H1 (cell line): ENCODE measurements at regions not wholly inside any gene's neighbourhood (a gene's known extent, or its start where the extent isn't known, plus 50 kb on each side); places are given as distances from the start of the nearest gene placed in this dataset.

Source experiments
- CTCF ChIA-PET: fragments of 300-600 bp; sonication (Branson Sonifier 250); formaldehyde crosslinking; loops from one replicate; lab custom pipeline; 2021; ENCODE audit not compliant: partially characterized antibody; lab: Charles Lee
- POLR2A ChIA-PET: fragments of 300-600 bp; sonication (Branson Sonifier 250); formaldehyde crosslinking; loops from one replicate; lab custom pipeline; 2021; ENCODE audit warnings: inconsistent platforms; ENCODE audit not compliant: partially characterized antibody; lab: Charles Lee
- DNase-seq, 2 experiments: peaks; one replicate each; pipeline versions ENCODE4 v3.0.0 to v3.0.0-alpha.2; 2010 to 2022; ENCODE audit warnings: low spot score in 2 of 2, low read depth in 1 of 2, mixed read lengths in 1 of 2
- FAIRE-seq: peaks from 2 replicates; lab custom pipeline; 2011; peaks lifted over from hg19 to GRCh38; lab: Jason Lieb, UNC
- H2AFZ ChIP-seq: 2 replicates; pipeline ENCODE4 v1.8.1; 2012; ENCODE audit warnings: low read length, inconsistent platforms
- H2AK5ac ChIP-seq: 2 replicates; pipeline ENCODE4 v1.6.1; 2013; ENCODE audit warnings: low read depth, low read length
- H2BK120ac ChIP-seq: replicated peaks from 2 replicates; pipeline ENCODE3; 2013; ENCODE audit warnings: low read depth, low read length, inconsistent platforms
- H2BK12ac ChIP-seq: 2 replicates; pipeline ENCODE4 v1.6.1; 2013; ENCODE audit warnings: low read depth, low read length
- H2BK15ac ChIP-seq: 2 replicates; pipeline ENCODE4 v1.6.1; 2013; ENCODE audit warnings: low read length
- H2BK20ac ChIP-seq: 2 replicates; pipeline ENCODE4 v1.6.1; 2013; ENCODE audit warnings: low read length
- H2BK5ac ChIP-seq: 2 replicates; pipeline ENCODE4 v1.6.1; 2013; ENCODE audit warnings: low read depth, low read length
- H3K14ac ChIP-seq: 2 replicates; pipeline ENCODE4 v1.6.1; 2013; ENCODE audit warnings: inconsistent platforms; ENCODE audit not compliant: insufficient read length
- H3K18ac ChIP-seq: 2 replicates; pipeline ENCODE4 v1.6.1; 2013; ENCODE audit warnings: low read length; ENCODE audit errors: extremely low read depth
- H3K23ac ChIP-seq: 2 replicates; pipeline ENCODE4 v1.6.1; 2013; ENCODE audit warnings: inconsistent platforms; ENCODE audit not compliant: insufficient read length
- H3K23me2 ChIP-seq: 2 replicates; pipeline ENCODE4 v1.6.1; 2013; ENCODE audit warnings: low read depth, low read length
- H3K27ac ChIP-seq: 2 replicates; pipeline ENCODE4 v1.6.1; 2011; ENCODE audit warnings: low read depth, low read length, inconsistent platforms
- H3K27me3 ChIP-seq, 4 experiments: replicated peaks in 1 of 4; 1 replicate in 1 of 4; 2 replicates in 3 of 4; pipeline versions ENCODE4 v1.6.1 to v1.8.1; 2011 to 2013; ENCODE audit warnings: low read length in 3 of 4, mild to moderate bottlenecking in 3 of 4, inconsistent platforms in 2 of 4, mixed read lengths in 2 of 4, moderate library complexity in 1 of 4; ENCODE audit not compliant: control insufficient read depth in 3 of 4, insufficient read depth in 3 of 4; ENCODE audit errors: extremely low read depth in 1 of 4
- H3K36me3 ChIP-seq, 4 experiments: 2 replicates each; pipeline versions ENCODE4 v1.6.1 to v1.8.1; 2011 to 2013; ENCODE audit warnings: mild to moderate bottlenecking in 4 of 4, low read length in 3 of 4, moderate library complexity in 2 of 4, control low read depth in 1 of 4, inconsistent platforms in 1 of 4; ENCODE audit not compliant: insufficient read depth in 4 of 4, control insufficient read depth in 2 of 4
- H3K4ac ChIP-seq: replicated peaks from 2 replicates; pipeline ENCODE3; 2013; ENCODE audit warnings: low read length, low read depth, mixed read lengths, inconsistent platforms; ENCODE audit not compliant: insufficient read length
- H3K4me1 ChIP-seq, 4 experiments: replicated peaks in 1 of 4; 1 replicate in 1 of 4; 2 replicates in 3 of 4; pipeline versions ENCODE4 v1.6.1 to v1.8.1; 2011 to 2013; ENCODE audit warnings: low read length in 3 of 4, inconsistent platforms in 2 of 4, mixed read lengths in 1 of 4; ENCODE audit not compliant: insufficient read depth in 4 of 4, control insufficient read depth in 3 of 4
- H3K4me2 ChIP-seq, 2 experiments: 2 replicates each; pipeline versions ENCODE4 v1.6.1 to v1.8.1; 2011 to 2013; ENCODE audit warnings: low read depth in 2 of 2, low read length in 2 of 2, control low read depth in 1 of 2, inconsistent platforms in 1 of 2, mild to moderate bottlenecking in 1 of 2; ENCODE audit not compliant: insufficient read depth in 1 of 2
- H3K4me3 ChIP-seq, 4 experiments: fragments of 200-600, 300-600 bp in 1 of 4; sonication (generic), shearing (Covaris generic), sonication (Bioruptor Twin) in 1 of 4; 2 replicates each; pipeline versions ENCODE4 v1.5.1 to v1.8.1; 2011 to 2016; ENCODE audit warnings: low read length in 4 of 4, low read depth in 3 of 4, control low read depth in 2 of 4, inconsistent platforms in 2 of 4, mild to moderate bottlenecking in 2 of 4, mixed read lengths in 1 of 4, moderate library complexity in 1 of 4; ENCODE audit not compliant: insufficient read depth in 2 of 4; ENCODE audit errors: extremely low read depth in 1 of 4
- H3K56ac ChIP-seq: replicated peaks from 2 replicates; pipeline ENCODE3; 2013; ENCODE audit warnings: low read depth, mild to moderate bottlenecking, mixed read lengths, low read length, inconsistent platforms; ENCODE audit not compliant: insufficient read length
- H3K79me1 ChIP-seq: 2 replicates; pipeline ENCODE4 v1.6.1; 2013; ENCODE audit warnings: low read depth, low read length, control low read depth
- H3K79me2 ChIP-seq, 2 experiments: 2 replicates each; pipeline versions ENCODE4 v1.6.1 to v1.8.1; 2012 to 2013; ENCODE audit warnings: low read length in 2 of 2, mild to moderate bottlenecking in 2 of 2, inconsistent platforms in 1 of 2; ENCODE audit not compliant: insufficient read depth in 2 of 2, control insufficient read depth in 1 of 2
- H3K9ac ChIP-seq, 4 experiments: replicated peaks in 1 of 4; 1 replicate in 1 of 4; 2 replicates in 3 of 4; pipeline versions ENCODE4 v1.6.1 to v1.8.1; 2011 to 2013; ENCODE audit warnings: low read depth in 3 of 4, low read length in 3 of 4, control low read depth in 2 of 4, mild to moderate bottlenecking in 2 of 4, moderate library complexity in 2 of 4, inconsistent platforms in 1 of 4; ENCODE audit errors: extremely low read depth in 1 of 4
- H3K9me3 ChIP-seq, 2 experiments: 2 replicates each; pipeline versions ENCODE4 v1.6.1 to v1.8.1; 2012 to 2013; ENCODE audit warnings: mild to moderate bottlenecking in 2 of 2, moderate library complexity in 2 of 2, control low read depth in 1 of 2, inconsistent platforms in 1 of 2, low read depth in 1 of 2, low read length in 1 of 2, mixed read lengths in 1 of 2; ENCODE audit not compliant: insufficient read depth in 2 of 2
- H4K20me1 ChIP-seq, 2 experiments: replicated peaks in 1 of 2; 2 replicates each; pipeline versions ENCODE3 to v1.8.1; 2011 to 2013; ENCODE audit warnings: inconsistent platforms in 2 of 2, low read length in 2 of 2, mild to moderate bottlenecking in 1 of 2; ENCODE audit not compliant: insufficient read depth in 2 of 2, control insufficient read depth in 1 of 2
- H4K5ac ChIP-seq: 2 replicates; pipeline ENCODE4 v1.6.1; 2013; ENCODE audit warnings: low read length, low read depth, mixed read lengths, inconsistent platforms; ENCODE audit not compliant: insufficient read length
- H4K8ac ChIP-seq: 2 replicates; pipeline ENCODE4 v1.8.0; 2013; ENCODE audit warnings: mild to moderate bottlenecking, moderate library complexity, low read length, inconsistent platforms; ENCODE audit not compliant: insufficient read depth; ENCODE audit errors: extremely low read depth
- H4K91ac ChIP-seq: replicated peaks from 2 replicates; pipeline ENCODE3; 2013; ENCODE audit warnings: low read length, mixed read lengths, inconsistent platforms; ENCODE audit not compliant: insufficient read length
- CEBPB ChIP-seq: IDR thresholded peaks from 2 replicates; pipeline ENCODE4 v1.6.1; 2012; ENCODE audit warnings: low read depth, low read length
- WGBS, 2 experiments: shearing (Covaris generic) in 1 of 2; methylation state at CpG; one replicate each; pipeline versions ENCODE4 v1.1.6 to v1.1.7; 2013 to 2015; ENCODE audit warnings: low lambda C conversion rate in 2 of 2, mixed read lengths in 2 of 2, inconsistent platforms in 1 of 2, low coverage in 1 of 2, missing lambda C conversion rate in 1 of 2; ENCODE audit not compliant: insufficient replicate concordance in 2 of 2, insufficient coverage in 1 of 2, insufficient read length in 1 of 2; ENCODE audit errors: extremely low coverage in 1 of 2, missing lambda C conversion rate in 1 of 2; 5-methylcytosine and 5-hydroxymethylcytosine counted together

- Histone ChIP-seq H3K4me1 (no peaks in the 10 kb centered on the region), H4K8ac (no peak overlapping the region), H3K4me3 (no peak overlapping the region), H3K18ac (no peak overlapping the region), H2AK5ac (no peak overlapping the region), H2BK120ac (no peak overlapping the region), H3K36me3 (no peaks in the 10 kb centered on the region), H2BK15ac (no peak overlapping the region), H3K4me2 (no peak overlapping the region), H2AFZ (no peak overlapping the region), H2BK12ac (no peak overlapping the region), H3K79me1 (no peaks in the 10 kb centered on the region), H2BK20ac (no peak overlapping the region), H3K9me3 (no peaks in the 10 kb centered on the region), H3K14ac (no peak overlapping the region), H4K91ac (no peak overlapping the region), H3K79me2 (no peaks in the 10 kb centered on the region), H3K23me2 (no peaks in the 10 kb centered on the region), H3K9ac (no peak overlapping the region), H4K5ac (no peak overlapping the region), H3K23ac (no peak overlapping the region), H3K27me3 (no peaks in the 10 kb centered on the region), H3K4ac (no peak overlapping the region), H4K20me1 (no peaks in the 10 kb centered on the region), H2BK5ac (no peak overlapping the region), H3K56ac (no peak overlapping the region), H3K27ac (no peak overlapping the region)
- no peak for TF ChIP-seq CEBPB
- DNase-seq: no peak
- 91% methylated on average over 3 of the region's 3 CpGs; no CpG with 5 or more reads in 1 of the 2 experiments for WGBS, 2 experiments
- no peak for FAIRE-seq
- POLR2A ChIA-PET: no interaction called here
- CTCF ChIA-PET: no interaction called here
Observed at GRCh38 chr4:137775701-137776100, 243.4 kb upstream of the PCDH18 start.
